ENCODE measurements at regions not wholly inside any gene's neighbourhood (a gene's known extent, or its start where the extent isn't known, plus 50 kb on each side); places are given as distances from the start of the nearest gene placed in this dataset.

DNA sequence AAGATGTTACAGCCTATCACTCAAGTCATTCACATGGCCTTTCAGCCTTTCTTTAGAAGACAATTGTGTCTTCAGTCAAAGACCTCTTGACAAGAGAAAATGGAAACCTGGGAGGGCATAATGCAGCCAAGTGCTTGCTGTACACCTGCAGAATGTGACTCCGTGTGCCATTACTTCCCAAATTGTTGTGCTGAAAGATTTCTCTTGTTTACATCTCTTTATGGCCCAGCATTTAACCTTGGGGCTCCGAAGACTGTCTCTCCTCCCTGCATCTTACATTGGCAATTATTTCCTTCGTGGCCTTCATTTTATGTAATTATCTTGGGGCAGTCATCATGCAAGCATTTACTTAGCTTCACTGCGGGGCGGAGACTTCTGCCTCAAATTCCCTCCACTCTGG is 287.0 kb downstream of the TCF7L2 start:
- no peak overlapping the region for H3K4me3 ChIP-seq (ENCODE audit: low read depth, poor library complexity, severe bottlenecking)
- intact Hi-C loops (cut with DNase I; ENCODE audit: low total_unique reads) = no loop called here
- peak in 1 of 2 donors; percentile 43 for DNase-seq (ENCODE audit: low spot score in 2 of 2)
- TF ChIP-seq POLR2A (IDR thresholded peaks at IDR 0.05) = no peak
- TF ChIP-seq, protein P1, sequence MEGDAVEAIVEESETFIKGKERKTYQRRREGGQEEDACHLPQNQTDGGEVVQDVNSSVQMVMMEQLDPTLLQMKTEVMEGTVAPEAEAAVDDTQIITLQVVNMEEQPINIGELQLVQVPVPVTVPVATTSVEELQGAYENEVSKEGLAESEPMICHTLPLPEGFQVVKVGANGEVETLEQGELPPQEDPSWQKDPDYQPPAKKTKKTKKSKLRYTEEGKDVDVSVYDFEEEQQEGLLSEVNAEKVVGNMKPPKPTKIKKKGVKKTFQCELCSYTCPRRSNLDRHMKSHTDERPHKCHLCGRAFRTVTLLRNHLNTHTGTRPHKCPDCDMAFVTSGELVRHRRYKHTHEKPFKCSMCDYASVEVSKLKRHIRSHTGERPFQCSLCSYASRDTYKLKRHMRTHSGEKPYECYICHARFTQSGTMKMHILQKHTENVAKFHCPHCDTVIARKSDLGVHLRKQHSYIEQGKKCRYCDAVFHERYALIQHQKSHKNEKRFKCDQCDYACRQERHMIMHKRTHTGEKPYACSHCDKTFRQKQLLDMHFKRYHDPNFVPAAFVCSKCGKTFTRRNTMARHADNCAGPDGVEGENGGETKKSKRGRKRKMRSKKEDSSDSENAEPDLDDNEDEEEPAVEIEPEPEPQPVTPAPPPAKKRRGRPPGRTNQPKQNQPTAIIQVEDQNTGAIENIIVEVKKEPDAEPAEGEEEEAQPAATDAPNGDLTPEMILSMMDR (IDR thresholded peaks at IDR 0.05) = no peak
- 91 to 94% methylated on average over 5 of the region's 5 CpGs for WGBS, 2 donors

DNA sequence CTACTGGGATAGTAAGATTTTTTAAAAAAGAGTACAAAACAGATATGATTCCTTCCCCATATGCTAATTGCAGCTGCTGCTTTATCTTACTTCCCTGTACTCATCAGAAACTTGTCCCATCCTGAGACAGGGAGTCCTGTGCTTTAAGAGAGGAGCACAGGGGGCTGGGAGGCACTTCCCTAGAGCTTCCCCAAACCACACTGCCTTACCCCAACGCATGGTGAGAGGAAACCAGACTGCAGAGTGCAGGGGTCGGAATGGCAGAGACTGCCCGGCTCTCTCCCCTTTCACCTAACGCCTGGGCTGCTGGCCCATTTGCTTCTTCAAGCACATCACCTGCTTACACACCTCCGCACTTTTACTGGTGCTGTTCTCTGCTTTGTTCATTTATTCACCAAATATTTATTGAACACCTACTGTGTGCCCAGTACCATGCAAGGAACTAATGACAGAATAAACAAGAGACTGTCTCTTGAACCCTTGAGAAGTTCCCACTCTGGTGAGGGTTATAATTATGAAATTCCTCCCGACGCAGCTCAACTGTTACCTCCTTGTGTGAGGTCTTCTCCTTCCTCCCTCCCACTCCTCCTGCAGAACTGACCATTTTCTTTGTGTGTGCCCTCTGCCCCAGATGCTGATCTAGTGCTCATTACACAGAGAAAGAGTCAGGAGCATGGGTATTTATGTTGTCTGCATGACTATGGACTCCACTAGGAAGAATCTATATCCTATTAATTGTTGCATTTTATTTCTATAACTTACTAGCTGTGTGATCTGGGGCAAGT is 289.7 kb downstream of the TCF7L2 start:
- DNase-seq (ENCODE audit: low spot score in 2 of 2) = peak in 1 of 2 donors; percentile 48
- H3K4me3 ChIP-seq (ENCODE audit: low read depth, poor library complexity, severe bottlenecking) = no peak overlapping the region
- intact Hi-C loops (cut with DNase I; ENCODE audit: low total_unique reads) = no loop called here
- TF ChIP-seq, protein P1 (IDR thresholded peaks at IDR 0.05) = no peak
- TF ChIP-seq POLR2A (IDR thresholded peaks at IDR 0.05) = no peak
- WGBS, 2 donors = 84% methylated on average over 7 of the region's 7 CpGs

DNA sequence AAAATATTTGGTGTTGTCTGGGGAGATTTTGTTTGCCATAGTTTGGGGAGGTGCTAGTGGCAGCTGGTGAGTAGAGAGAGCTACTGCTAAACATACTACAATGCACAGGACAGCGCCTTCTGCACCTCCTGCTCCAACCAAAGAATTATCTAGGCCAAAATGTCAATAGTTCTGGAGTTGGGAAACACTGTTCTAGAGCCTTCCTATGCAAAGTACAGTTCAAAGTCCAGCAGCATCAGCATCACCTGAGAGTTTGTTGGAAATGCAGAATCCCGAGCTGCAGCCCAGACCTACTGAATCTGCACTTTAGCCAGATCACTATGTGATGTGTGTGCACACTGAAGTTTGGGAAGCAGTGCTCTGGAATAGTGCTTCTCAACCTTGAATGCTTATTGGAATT is 290.7 kb downstream of the TCF7L2 start:
- no peak overlapping the region for H3K4me3 ChIP-seq (ENCODE audit: low read depth, poor library complexity, severe bottlenecking)
- DNase-seq (ENCODE audit: low spot score in 2 of 2) = peak in 1 of 2 donors; percentile 40
- 93 to 97% methylated on average over 2 of the region's 2 CpGs for WGBS, 2 donors
- TF ChIP-seq, protein P1 (IDR thresholded peaks at IDR 0.05) = no peak
- no peak for TF ChIP-seq POLR2A (IDR thresholded peaks at IDR 0.05)
- intact Hi-C loops (cut with DNase I; ENCODE audit: low total_unique reads) = no loop called here

DNA sequence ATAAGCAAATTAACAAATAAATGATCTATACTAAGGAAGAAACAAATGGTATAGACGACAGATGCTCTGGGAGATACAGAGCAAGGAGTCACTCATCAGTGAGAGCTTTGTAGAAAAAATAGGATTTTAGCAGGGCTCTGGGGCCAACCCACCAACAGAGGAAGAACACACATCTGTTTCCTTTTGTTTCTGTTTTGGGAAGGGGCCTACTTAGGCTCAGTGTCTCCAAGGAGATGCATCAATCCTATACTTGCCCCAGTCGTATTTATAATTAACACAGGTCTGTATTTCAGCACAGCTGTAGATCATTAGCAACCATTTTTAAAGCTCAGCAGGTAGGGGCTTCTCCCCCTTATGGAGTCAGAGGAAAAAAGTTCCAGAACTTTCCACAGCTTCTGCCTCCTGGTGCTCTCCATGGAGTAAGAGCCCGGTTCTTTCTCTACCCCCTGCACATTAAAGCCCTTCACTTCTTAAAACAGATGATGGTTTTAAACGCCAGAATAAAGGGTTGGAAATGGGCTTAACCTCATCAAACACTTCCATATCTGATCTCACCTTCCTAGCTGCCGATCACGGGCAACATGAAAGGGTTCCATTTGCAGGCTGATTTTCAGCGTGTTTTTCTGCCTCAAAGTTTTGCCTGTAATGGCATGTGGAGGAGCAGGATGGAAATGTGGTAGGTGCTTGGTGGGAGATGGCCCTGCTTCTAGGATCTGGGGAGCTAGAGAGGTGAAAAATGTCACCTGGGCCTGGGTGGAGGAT is 291.7 kb downstream of the TCF7L2 start:
- no peak for DNase-seq (ENCODE audit: low spot score in 2 of 2)
- H3K4me3 ChIP-seq (ENCODE audit: low read depth, poor library complexity, severe bottlenecking) = no peak overlapping the region
- intact Hi-C loops (cut with DNase I; ENCODE audit: low total_unique reads) = no loop called here
- no peak for TF ChIP-seq POLR2A (IDR thresholded peaks at IDR 0.05)
- TF ChIP-seq, protein P1 (IDR thresholded peaks at IDR 0.05) = no peak
- WGBS, 2 donors = 66 to 81% methylated on average over 7 of the region's 7 CpGs

DNA sequence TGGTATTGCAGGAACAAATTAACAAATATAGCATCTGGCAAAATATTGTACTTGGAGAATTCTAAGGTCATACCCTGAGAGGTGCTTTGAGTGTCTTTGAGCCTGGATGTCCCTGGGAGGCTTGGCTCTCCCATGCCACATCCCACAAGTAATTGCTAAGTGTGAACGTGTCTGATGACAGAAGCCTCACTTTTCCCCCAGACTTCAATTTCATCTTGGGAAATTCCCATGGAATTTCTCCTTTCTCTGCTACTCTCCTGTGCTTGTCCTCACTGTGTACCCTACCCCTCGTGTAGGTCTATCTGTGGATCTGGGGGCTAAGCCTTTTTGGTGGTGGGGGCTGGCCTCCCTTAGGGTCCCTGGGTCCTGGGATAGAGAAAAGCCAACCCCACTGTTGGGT is 293.3 kb downstream of the TCF7L2 start:
- WGBS, 2 donors = 84 to 90% methylated on average over 2 of the region's 2 CpGs
- no peak for TF ChIP-seq POLR2A (IDR thresholded peaks at IDR 0.05)
- TF ChIP-seq, protein P1 (IDR thresholded peaks at IDR 0.05) = no peak
- intact Hi-C loops (cut with DNase I; ENCODE audit: low total_unique reads) = no loop called here

More for the DNA sequence above, 293.3 kb downstream of the TCF7L2 start:
- DNase-seq (ENCODE audit: low spot score in 2 of 2) = no peak
- no peak overlapping the region for H3K4me3 ChIP-seq (ENCODE audit: low read depth, poor library complexity, severe bottlenecking)

Data from lower leg skin (tissue), 4 donors.